ENCODE measurements at regions not wholly inside any gene's neighbourhood (a gene's known extent, or its start where the extent isn't known, plus 50 kb on each side); places are given as distances from the start of the nearest gene placed in this dataset.
"Not testable (repeated sequence)": the region's sequence is repeated elsewhere in the genome, so short reads cannot be mapped to it uniquely, and the experiment has no call there.

- no peak for DNase-seq (ENCODE audit: low read depth in 2 of 3, low spot score in 1 of 3)
These were observed 1591.3 kb downstream of the EFNB2 start for GRCh38 chr13:104944176-104944575.

DNA sequence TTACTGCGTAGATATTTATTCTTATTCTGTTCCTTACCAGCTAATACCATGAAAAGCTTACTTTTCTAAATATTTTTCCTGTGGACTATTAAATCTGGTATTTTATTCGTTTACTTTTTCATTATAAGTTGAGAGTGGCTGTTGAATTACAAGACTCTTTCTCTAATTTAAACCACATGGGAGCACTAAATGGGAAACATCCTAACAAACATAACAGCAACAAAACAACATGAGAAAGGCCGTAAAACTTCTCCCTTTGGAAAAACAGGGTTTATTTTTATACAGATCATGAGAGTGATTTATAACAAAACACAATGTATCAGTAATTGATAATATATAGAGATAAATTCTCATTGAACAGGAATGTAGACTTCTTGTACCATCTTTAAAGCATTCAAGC lies 1592.1 kb downstream of the EFNB2 start:
- no peak for DNase-seq (ENCODE audit: low read depth in 2 of 3, low spot score in 1 of 3)

DNA sequence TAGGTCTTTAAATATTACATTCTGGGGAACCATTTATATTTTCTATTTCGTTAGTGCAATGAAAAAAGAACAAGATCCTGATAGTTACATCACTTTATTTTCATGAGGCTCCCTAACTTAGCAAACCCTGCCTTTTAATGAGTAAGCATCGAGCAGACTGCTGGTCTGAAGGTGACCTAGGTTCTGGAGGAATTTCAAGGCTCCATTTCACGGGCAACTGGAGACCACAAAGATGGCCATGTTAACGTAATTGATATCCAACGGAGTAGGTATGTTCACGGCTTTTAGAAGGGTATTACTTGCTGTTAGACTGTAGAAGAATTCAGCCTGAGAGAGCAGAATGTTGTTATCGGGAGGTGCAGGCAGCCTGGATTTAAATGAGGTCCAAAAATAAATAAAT lies 1597.6 kb downstream of the EFNB2 start:
- no peak for DNase-seq (ENCODE audit: low read depth in 2 of 3, low spot score in 1 of 3)

GRCh38 chr13:104936304-104936703 lies 1599.2 kb downstream of the EFNB2 start:
- DNase-seq (ENCODE audit: low read depth in 2 of 3, low spot score in 1 of 3) = no peak

DNA sequence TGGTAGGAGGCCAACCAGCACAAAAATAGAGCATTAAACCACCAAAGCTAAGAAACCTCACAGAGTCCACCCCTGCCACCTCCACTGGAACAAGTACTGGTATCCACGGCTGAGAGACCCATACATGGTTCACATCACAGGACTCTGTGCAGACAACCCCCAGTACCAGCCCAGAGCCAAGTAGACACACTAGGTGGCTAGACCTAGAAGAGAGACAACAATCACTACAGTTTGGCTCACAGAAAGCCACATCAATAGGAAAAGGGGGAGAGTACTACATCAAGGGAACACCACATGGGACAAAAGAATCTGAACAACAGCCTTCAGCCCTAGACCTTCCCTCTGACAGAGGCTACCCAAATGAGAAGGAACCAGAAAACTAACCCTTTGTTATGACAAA lies 1614.9 kb downstream of the EFNB2 start:
- DNase-seq (ENCODE audit: low read depth in 2 of 3, low spot score in 1 of 3) = not testable (repeated sequence)

GRCh38 chr13:104920091-104920490 lies 1615.4 kb downstream of the EFNB2 start:
- no peak for DNase-seq (ENCODE audit: low read depth in 2 of 3, low spot score in 1 of 3)

DNA sequence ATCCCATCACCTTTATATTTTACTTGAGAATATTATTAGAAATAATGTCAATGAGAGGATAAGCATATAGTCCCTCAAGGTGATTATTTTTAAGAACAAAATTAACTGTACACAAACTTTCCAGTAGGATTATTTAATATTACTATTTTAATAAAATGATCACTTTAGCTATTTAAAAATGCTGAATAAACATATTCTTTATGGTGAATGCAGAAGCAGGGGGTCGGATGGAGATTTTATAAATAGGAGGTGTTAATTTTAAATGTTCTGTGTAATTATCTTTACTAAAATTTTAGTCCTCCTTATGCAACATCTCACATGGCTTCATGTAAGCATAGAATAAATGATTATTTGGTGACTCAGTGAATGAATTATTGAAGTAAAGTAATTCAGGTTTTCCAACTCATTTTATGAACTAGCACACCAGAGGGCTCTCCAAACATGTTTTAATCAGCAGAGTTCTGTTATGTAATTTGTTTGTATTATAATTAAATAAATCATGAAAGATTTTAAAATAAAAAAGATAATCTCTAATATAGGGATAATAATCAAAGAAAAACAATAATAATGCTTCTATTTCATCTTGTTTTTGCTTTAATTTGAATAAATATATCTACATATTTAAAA lies 1635.2 kb downstream of the EFNB2 start:
- DNase-seq (ENCODE audit: low read depth in 2 of 3, low spot score in 1 of 3) = no peak

DNA sequence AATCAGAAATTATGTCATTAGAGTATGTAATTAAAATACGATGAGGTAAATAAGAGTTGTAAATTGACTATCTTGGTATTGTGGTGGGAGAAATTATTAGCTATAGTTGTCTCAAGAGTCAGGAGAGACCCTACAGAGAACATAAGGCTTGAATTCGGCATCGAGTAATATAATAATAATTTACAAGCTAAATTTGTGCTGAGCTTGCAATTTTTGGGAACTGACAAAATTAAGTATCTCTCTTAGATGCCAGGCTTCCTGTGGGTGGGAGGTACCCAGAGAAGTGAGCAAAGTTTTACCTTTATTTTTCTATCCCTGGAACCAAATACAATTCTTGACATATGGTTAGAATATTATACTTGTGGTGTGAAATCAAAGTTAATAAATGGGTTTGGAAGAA lies 1637.0 kb downstream of the EFNB2 start:
- DNase-seq (ENCODE audit: low read depth in 2 of 3, low spot score in 1 of 3) = no peak

GRCh38 chr13:104895521-104895920 lies 1639.9 kb downstream of the EFNB2 start:
- no peak for DNase-seq (ENCODE audit: low read depth in 2 of 3, low spot score in 1 of 3)

- no peak for DNase-seq (ENCODE audit: low read depth in 2 of 3, low spot score in 1 of 3)
These were observed 1660.3 kb downstream of the EFNB2 start for GRCh38 chr13:104875038-104875754.

GRCh38 chr13:104872153-104872552 lies 1663.3 kb downstream of the EFNB2 start:
- DNase-seq (ENCODE audit: low read depth in 2 of 3, low spot score in 1 of 3) = no peak

DNA sequence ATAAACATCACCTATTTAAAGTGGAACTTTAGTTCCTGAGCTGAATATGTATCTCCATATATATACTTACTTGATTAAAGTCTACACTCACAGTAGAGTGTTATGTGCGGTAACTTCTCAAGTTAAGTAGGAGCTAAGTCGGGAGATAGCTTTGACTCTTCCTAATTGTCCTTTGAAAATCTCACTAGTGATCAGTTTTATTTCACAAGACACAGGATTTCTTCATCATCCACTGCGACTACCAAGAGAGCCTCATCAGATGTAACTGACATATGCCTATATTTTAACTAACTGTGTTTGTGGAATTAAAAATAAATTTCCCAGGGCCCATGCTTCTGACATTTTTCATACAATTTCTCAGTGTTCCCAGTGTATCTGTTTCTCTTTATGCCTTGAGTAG lies 1664.0 kb downstream of the EFNB2 start:
- no peak for DNase-seq (ENCODE audit: low read depth in 2 of 3, low spot score in 1 of 3)

DNA sequence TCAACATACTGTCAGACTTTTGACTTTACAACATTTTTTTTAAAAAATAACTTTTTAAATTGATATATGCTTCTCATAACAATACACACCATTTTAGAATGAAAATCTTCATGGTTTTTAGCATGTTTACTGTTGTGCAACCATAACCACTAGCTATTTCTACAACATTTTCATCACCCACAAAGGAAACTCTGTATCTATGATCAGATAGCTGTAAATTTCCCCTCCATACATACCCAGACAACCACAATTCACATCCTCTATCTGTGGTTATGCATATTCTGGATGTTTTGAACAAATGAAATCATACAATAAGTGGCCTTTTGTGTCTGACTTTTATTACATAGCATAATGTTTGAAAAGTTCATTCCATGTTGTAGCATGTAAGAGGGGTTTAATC lies 1666.0 kb downstream of the EFNB2 start:
- no peak for DNase-seq (ENCODE audit: low read depth in 2 of 3, low spot score in 1 of 3)

GRCh38 chr13:104868806-104869205 lies 1666.7 kb downstream of the EFNB2 start:
- DNase-seq (ENCODE audit: low read depth in 2 of 3, low spot score in 1 of 3) = no peak

GRCh38 chr13:104855581-104855980 lies 1679.9 kb downstream of the EFNB2 start:
- DNase-seq (ENCODE audit: low read depth in 2 of 3, low spot score in 1 of 3) = no peak

GRCh38 chr13:104854698-104855097 lies 1680.8 kb downstream of the EFNB2 start:
- DNase-seq (ENCODE audit: low read depth in 2 of 3, low spot score in 1 of 3) = no peak

DNA sequence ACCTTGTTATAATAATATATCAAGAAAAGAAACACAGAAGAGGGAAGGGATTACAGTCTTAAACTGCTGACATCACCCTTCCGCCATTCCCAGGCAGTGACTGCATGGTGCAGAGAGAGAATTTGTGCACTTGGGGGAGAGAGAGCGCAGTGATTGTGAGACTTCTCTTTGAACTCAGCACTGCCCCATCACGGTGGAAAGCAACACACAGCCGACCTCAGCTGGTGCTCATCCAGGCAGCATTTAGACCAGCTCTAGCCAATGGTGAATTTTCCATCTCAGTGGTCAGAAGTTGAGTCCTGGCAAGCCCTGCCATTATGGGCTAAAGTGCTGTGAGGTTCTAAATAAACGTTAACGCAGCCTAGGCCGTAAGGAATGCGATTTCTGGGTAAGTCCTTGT lies 1681.5 kb downstream of the EFNB2 start:
- DNase-seq (ENCODE audit: low read depth in 2 of 3, low spot score in 1 of 3) = no peak

DNA sequence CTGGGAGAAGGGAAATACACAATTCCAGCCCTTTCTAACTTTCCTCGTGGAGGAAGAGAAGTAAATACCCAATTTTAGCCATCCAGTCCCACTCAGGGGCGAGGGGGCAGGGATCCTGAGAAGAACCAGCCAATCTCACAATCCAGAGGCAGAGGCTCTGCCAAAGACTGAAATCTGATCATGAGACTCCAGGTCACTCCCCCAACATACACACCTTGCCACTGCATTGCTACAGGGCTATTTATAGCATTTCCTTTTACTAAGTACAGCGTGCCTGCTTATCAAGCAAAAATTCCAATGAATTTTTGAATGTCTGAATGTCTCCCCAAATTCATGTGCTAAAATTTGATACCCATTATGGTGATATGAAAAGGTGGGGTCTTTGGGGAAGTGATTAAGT lies 1687.5 kb downstream of the EFNB2 start:
- DNase-seq (ENCODE audit: low read depth in 2 of 3, low spot score in 1 of 3) = no peak

- DNase-seq (ENCODE audit: low read depth in 2 of 3, low spot score in 1 of 3) = no peak
These were observed 1692.1 kb downstream of the EFNB2 start for GRCh38 chr13:104843401-104843800.

- no peak for DNase-seq (ENCODE audit: low read depth in 2 of 3, low spot score in 1 of 3)
These were observed 1694.4 kb downstream of the EFNB2 start for GRCh38 chr13:104841110-104841509.

DNA sequence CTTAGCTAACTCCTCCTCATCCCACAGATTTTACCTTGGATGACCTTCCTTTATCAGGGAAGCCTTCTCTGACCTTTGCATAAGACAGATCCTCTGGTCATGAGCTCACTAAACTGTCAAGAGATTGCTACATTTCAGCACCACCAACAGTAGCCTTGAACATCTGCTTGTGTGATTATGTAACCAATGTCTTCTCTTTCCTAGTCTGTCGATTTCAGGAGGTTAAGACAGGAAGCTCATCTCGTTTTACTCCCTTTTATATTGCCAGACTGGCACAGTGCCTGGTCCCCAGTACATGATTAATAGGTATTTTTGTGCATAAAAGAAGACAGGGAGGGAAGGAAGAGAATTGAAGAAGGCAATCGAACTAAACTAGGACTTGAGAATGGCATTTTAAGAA lies 1697.7 kb downstream of the EFNB2 start:
- no peak for DNase-seq (ENCODE audit: low read depth in 2 of 3, low spot score in 1 of 3)

DNA sequence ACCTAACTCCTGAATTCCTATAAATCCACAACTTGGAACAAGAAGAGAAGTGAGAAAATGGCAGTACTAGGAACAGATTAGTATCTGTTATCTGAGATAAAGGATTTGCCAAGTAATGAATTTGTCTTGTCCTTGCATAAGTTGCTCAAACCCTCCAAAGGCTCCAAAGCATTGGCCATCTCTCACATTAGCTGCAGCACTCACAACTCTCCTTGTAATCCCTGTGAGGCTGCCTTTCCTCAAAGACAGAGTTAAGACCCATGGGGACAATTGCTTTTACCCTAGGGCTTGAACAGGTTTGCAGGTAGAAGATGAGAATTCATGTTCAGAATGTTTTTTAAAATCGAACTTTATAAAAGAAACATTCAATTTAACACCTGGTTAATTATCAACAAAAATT lies 1702.2 kb downstream of the EFNB2 start:
- no peak for DNase-seq (ENCODE audit: low read depth in 2 of 3, low spot score in 1 of 3)

DNA sequence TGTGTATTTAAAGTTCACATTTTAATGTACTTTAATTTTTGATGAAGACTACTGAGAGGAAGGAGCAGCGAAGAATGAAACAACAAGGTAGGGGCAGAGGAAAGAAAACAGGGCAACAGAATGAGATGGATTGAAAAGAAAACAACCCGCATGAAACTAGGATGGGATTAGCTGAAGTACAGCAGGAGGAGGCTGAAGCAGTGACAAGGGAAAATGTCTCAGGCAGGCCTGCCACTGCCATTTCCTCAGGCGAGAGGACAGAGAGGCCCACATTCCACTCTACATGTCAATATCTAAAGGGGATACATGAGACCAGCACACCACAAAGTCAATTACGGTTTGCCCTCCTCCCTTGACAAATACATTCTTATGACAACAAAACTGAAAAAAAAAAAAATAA lies 1703.2 kb downstream of the EFNB2 start:
- DNase-seq (ENCODE audit: low read depth in 2 of 3, low spot score in 1 of 3) = no peak
